Colon (tissue), 2 donors: ENCODE measurements at regions not wholly inside any gene's neighbourhood (a gene's known extent, or its start where the extent isn't known, plus 50 kb on each side); places are given as distances from the start of the nearest gene placed in this dataset.

Experiments used
- FAIRE-seq: peaks from 2 replicates; lab custom pipeline; 2012; peaks lifted over from hg19 to GRCh38; lab: Jason Lieb, UNC
- donor health status: control.
- donor health status: control.

DNA sequence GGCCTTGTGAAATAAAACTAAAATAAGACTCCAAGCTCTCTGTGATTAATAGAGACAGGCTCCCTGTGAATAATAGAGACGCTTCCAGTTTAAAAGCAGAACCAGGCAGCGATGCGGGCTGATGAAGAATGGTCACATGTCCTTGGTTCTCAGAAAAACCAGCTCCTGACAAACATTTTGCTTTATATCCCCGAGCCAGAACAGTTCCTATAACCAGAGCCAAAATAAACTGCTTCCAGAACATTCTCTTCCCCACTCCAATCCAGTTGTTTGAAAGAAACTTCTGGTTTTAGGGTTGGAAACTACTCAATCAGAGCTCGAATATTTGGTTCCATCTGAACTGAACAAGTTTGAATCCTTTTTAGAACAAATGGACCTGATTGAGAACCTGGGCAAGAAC is 213.7 kb downstream of the TSN start:
- no peak for FAIRE-seq

DNA sequence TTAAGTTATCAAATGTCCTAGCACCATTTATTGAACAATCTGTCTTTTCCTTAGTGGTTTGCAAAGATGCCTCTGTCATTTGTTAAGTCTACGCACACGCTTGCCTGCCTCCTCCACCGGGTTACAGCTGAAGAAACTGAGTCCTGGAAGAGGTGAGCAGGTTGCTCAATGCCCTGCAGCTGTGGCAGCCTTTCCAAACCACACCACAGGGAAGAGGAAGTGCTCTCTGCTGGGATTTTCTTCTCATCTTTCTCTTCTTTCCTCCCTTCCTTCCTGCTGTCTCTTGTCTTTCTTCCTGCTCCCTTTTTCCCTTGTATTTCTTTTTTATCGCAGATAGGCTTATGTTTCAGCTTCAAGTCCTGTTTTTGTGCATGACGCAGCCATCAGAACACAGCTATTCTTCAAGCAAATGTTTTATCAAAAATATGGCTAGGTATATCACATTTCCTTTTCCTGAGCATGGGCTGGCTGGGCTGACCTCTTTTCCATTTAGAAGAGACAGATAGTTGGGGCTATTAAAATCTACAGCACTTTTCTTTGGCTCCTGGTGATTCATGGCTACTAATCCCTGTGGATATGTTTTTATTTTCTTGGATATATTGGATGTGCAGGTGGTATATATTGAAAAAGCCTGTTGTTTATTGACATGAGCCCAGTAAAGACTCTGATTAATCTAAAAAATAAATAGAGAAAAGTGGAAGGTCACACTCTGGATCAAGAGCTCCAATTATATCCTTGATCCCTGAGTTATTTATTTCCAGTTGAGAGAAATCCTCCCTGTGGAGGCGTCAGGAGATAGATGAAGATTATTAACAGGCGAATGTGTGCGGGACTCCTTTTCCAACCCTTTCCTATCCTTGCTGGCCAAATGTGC is 214.6 kb downstream of the TSN start:
- no peak for FAIRE-seq

DNA sequence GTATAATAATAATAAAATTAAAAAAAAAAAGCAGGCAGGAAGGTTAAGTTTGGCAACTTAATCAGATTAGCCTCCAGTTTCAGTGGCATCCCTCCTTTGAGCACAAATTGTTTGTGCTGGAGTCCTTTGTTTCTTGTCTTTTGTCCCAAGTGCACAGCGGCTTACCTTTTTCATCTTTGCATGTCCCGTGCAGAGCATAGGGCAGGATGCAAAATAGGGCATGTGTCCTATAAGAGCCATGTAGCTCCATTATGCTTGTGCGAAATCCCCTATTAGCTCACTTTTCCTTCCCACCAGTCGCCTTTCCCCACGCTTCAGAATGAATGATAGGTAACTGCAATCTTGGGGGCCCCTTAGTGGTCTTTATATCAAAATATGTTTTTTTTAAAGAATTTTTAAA is 216.8 kb downstream of the TSN start:
- no peak for FAIRE-seq

DNA sequence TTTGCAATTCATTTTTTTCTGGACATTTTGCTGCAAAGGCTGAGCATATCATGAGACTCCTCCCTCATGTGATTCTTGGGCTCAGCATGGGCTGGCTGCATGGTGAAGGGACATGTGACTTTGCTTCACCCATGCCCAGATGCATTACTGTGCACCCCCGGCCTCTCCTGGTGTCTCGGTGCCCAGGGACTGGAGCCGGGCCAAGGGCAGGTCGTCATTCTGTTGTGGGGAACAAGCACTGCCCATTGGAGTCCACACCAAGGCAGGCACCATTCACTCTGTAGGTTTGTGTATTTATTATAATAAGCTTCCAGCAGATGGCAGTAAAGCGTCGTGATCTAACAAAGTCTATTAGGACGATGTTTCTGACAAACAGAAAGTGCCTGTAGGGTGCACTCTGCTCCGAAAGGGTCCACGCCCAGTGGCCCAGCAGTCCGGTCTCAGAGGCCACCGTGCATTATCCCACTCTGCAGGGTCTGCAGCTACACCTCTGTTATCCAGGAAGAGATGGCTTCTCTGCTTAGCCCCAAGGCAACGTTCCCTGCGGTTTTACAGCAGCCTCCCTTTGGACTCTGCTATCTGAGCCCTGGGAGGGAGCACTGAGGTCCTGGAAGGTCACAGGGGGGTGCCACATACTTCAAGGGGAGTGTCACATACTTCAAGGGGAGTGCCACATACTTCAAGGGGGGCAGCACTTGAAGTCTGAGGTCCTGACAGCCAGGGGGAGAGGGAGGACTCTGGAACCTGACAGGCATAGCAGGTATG is 219.6 kb downstream of the TSN start:
- FAIRE-seq = no peak

DNA sequence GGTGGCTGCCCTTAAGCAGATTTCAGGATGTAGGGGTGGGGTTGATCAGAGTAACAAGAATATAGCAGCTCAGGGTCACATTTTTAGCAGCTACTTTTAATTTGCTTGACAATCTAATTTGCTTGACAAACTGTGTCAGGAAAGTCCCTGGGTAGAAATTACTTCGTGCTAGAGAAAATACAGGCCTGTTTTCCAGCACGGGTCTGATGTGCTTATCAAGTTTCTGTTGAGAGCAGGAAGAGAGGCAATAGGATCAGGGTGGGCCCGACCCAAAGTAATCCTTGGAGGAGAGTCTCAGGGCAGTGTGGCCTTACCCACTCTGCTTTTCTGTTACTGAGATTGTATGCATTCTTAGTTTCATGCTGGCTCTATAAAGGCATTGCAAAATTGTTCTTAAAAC is 221.5 kb downstream of the TSN start:
- no peak for FAIRE-seq

DNA sequence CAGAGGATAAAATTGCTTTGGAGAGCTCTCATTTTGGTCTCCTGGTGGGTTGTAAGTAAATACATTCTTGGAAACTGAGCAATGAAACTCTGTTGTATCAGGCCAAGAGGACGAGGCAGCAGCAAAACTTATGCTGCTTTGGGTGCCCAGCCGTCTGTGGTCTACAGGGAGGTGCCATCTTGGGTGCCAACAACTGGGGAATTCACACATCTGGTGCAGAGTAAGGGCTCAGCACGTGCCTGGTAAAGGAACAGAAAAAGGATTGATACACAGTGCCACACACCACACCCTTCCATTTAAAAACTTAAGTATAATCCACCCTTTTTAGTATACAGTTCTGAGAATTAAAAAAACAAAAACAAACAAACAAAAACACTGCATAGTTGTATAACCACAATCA is 221.9 kb downstream of the TSN start:
- no peak for FAIRE-seq

DNA sequence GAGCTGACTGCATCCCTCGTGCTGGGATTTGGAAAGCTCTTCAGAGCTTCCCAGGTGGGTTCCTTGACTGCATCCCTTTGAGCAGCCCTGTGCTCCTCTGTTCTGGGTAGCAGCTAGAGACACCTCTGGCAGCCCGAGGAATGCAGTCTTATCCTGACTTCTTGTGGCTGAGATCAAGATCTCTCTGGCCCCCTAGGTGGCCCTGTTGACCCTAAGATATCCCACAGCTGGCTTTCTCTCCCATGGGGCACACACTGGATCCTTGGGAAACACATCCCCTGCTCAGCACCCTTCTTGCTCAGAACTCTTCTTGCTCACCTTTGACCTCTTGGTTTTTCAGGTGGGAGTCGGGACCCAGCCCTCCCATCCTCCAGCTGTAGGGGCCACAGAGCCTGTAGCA is 237.2 kb downstream of the TSN start:
- FAIRE-seq = no peak

DNA sequence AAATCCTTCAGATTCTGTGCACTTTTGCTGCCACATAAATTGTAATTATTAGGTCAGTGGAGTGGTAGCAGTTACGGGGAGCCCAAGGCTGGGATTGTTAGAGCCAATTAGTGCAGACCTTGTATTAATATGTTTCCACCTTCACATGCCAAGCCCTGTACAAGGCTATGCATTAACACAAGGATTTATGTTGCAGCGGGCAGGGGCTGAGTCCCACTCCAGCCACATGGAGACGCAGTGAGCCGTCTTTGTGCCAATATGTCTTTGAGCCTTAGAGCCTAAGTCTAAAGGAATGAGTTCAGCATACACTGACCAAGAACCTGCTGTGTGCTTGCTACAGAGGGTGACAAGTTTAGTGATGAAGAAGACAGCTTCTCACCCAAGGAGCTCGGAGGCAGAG is 238.2 kb downstream of the TSN start:
- FAIRE-seq = no peak

DNA sequence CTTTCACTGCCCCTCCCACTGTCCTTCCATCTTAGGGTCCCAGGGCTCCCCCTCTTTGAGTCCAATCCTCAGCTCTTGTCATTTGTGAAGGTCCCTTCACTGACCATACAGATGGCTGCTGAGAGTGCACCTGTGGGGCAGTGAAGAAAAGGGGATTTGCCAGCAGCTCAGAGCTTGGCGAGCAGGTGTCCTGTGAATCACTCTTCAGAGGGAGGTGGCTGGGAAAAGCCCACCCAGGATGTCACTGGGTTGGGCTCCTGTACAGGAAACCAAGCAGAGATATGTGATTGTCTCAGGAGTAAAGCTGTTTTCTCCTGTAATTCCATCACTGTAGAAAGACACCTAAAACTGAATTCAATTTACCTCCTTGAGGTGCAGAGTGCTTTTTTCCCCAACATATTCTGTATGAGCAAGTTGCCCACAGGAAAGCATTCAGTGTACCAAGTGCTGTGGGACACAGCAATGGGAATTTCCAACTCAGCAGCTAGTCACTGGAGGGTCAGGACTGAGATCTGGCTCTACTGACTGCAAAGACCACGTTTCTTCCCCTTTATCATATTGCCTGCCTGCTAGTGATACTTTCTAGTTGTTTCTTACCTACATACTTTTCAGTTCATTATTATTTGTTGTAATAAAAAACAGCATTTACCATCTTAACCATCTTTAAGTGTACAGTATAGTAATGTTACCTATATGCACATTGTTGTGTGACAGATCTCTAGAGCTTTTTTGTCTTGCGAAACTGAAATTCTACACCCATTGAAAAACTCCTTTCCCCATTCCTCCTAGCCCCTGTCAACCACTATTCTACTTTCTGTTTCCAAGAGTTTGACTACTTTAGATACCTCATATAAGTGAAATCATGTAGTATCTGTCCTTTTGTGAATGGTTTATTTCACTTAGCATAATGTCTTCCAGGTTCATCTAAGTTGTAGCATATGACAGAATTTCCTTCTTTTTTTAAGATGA is 239.1 kb downstream of the TSN start:
- FAIRE-seq = no peak

DNA sequence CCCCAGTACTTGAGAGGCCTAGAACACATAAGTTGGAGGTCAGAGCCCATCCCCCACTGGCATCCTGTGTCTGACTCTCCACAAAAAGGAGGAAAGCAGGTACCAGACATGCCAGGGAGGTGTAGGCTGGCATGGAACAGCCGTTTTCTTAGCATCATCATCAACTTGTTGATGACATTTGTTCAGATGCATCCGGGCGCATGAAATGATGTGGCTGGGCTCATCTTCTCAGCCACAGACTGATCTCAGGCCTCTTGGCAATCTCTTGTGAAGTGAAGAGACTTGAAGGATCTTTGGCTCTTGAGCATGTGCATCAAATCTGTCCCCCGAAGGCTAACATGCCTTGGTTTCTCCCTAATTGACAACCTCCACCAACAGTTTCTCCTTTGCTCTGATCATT is 243.3 kb downstream of the TSN start:
- FAIRE-seq = no peak

DNA sequence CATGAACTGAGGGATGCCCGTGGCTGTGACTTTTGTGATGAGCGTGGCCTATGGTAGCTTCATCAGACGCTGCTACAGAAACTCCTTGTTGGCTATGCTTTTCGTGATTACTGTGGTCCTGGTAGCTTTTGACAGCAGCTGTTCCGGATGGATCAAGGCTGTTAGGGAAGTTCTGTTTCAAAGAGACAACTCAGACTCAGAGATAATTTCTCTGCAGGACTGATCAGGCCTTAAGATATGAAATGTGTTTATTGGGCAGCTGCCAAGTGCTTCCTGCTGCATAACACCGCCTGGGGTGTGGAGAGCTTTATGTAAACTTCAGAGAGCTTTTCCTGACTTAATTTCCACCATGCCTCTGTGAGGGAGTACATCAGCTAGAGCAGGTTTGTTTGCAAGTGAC is 243.8 kb downstream of the TSN start:
- no peak for FAIRE-seq

DNA sequence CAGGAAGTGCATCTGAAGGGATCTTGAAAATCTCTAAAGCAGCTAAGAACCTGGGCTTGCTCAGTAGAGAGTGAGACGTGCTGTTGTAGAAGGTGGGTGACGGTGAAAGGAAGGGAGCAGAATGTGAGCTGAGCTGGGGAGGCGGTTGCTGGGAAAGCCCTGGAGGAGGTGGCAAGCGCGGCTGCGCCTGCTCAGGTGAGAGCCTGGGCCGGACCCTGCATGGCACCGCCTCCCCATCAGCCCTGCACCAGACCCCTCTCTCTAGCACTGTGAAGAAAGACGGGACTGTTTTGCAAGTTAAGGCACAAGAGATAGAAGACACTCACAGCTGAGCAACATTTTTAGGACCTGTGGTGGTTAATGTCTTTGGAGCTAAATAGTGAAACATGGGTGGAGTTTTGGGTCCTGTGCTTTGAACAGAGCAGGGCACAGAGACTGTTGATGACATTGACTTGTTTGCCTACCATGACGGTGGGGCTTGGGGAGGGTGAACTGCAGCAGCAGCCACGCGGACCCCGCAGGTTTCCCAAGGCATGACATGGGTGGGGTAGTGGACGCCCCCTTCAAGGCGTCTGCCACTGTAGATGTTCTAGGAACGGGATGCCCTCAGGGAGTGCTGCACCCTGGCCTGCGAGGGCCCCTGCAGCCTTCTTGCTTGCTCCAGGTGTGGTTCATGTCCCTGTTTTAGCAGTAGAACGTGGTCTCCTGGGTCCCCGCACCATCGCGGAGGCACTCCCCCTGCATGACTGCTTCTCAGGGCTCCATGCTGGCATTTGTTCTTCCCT is 245.3 kb downstream of the TSN start:
- no peak for FAIRE-seq

DNA sequence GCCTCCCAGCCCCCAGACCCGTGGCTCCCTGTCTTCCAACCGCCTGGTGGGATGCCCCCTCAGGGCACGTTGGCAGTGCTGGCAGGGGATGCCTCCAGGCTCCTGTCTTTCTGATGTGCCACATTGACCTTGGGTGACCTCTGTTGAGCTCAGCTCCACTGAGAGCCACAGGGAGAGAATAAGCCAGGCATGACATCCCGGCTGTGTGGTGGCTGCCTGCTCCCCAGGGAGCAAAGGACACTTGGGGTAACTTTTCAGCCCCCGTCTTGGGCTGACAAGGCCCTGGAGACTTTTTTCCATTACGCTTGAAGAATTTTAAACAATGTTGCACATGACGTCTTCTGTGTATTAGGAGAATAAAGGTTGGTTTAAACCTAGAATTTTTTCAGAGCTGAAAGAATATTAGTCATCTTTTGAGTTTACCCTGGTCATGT is 246.0 kb downstream of the TSN start:
- FAIRE-seq = no peak

DNA sequence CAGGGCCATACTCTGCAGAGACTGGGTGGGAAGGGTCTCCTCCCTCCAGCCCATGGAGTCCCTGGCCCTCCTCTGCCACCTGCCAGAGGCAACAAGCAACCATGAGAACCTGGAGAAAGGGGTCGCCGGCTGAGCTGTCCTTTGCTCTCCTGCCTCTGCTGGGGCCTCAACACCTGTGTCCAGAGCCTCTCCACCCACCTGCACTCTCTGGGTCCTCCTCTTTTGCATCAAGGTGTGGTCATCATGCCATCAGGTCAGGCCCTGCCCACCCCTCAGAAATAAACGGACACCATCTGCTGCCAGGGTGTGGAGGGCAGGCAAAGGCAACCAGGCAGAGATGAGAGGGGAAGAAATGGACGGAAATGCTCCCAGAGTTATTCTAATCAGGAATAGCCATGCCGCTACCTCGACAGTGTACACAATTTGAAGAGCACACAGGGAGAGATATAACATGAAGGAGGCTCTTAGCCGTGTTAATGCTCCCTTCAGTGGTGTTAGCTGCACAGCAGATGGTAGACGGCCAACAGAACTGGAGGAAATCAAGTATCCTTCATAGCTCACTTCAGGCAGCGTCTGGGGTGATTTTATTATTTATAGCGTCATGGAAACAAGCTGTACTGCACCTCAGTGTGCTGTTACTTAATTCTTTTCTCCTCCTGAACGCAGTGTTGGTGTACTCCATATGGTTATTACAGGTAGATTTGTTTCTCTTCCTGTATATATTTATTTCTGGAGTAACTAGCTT is 247.9 kb downstream of the TSN start:
- no peak for FAIRE-seq

DNA sequence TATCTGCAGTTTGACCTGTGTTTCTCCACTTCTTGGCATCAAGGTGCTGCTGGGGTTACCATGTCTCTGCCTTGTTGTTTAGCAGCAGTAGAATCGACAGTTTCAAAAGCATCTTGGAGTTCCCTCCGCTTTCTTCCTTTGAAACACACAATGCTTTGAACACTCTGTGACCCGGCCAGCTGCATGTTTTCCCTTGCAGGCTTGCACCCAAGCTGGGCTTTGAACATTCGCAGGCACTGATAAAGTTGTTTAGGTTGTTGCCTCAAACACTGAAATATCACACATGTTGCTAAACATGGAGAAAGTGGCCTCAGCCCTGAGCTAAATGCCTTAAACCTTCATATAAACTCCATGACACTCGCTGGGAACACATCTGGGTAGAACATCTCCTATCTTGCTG is 251.7 kb downstream of the TSN start:
- FAIRE-seq = no peak

DNA sequence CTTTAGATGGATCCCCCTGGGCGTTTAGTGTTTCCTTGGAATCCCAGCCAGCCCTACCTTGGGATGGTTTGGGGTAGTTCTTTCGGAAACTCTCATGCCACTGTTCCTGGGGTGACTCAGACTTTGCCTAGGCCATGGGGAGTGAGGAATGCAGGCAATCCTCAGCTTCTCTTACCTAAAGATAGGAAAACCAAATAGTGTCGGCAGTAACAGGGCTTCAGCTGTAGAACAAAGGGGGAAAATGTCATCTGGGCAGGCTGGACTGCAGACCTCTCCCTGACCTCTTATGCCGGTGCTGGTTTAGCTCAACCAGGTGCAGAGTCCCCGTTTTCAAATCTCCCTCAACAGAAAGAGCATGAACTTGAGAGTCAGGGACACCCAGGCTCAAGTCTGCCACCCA is 252.1 kb downstream of the TSN start:
- no peak for FAIRE-seq

DNA sequence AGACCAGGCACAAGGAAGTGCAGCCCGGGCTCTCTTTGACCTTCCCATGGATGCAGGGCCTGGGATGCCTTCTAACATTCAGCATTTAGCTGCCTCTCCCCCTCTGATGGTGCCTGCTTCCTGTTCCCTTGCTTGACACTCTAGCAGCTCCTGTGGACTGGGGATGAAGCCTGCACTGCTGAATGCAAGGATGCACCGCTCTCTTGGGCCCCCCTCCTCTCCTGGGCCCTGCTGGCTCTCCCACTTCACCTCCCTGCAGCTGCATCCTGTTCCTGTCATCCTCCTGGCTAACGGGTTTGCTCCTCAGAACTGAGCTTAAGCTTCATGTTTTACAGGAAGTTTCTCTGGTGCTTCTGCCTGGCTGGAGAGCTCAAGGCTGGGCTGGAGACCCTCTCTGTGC is 254.1 kb downstream of the TSN start:
- FAIRE-seq = no peak

DNA sequence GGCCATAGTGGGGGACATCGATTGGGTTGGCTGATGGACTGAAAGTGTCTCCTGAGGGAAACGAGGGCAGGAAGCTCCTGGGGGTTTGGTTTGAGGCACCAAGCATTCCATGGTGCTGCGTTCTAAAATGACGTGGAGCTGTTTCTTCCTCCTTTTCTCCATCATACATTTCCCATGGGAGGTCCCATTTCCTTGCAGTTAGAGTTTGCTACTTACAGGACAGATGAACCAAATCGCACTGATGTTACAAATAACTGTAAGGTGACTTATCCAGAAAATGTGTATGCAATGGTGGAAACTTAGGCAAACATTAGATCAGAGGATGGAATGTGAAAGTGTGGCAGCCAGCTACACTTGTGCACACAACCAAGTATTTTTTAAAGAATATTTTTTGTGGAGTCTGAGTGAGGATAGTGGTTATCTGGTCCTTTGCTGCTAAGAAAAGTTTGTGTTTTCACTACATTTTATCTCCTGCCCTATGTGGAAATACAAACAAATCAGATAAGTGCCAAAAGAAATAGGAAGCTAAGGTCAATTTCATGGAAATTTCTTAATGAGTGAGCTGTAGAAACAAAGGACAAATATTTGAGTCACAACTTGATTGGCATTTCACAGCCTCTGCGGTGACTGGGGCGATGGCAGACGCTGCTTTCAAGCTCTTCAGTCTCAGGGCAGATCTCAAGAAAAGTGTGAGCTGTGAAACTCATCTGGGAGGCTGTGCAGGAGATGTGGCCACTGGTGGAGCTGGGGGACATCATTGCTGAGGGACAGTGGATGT is 256.2 kb downstream of the TSN start:
- FAIRE-seq = no peak

DNA sequence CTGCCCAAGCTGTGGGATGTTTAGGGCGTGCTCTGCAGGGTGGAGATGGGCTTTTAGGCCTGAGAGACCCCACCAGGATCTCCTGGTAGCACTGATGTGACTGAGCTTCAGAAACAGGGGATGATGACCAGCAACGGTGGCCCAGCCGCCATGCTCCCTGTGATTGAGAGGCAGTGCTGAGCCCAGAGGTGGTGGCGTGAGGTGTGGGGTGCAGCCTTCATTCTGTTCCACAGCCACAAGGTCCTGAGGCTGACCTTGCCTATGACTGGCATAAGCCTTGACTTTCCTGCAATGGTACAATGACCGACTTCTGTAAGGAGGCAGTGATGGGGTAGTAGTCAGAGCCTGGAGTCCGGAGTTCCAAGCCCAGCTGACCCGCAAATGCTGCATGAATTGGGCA is 263.3 kb downstream of the TSN start:
- no peak for FAIRE-seq

DNA sequence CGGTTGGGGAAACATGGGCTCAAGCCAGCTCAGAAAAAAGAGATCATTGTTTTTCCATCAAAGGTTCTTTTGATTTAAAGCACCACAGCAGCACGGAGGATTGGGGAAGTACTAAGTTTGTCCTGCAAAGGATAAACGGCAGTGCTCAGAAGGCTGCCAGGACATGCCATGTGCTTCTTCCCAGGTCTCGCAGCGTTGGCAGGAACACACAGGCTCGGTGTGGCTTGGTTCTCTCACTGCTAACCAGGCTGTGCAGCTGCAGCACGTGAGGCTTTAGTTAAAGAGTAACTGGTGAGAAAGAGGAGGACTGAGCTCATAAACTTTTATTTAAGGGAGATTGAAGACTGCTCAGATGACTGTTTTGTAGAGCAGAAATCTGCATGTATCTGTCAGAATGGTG is 264.3 kb downstream of the TSN start:
- no peak for FAIRE-seq
